ENCODE measurements at regions not wholly inside any gene's neighbourhood (a gene's known extent, or its start where the extent isn't known, plus 50 kb on each side); places are given as distances from the start of the nearest gene placed in this dataset.
"Not testable (repeated sequence)": the region's sequence is repeated elsewhere in the genome, so short reads cannot be mapped to it uniquely, and the experiment has no call there.

DNA sequence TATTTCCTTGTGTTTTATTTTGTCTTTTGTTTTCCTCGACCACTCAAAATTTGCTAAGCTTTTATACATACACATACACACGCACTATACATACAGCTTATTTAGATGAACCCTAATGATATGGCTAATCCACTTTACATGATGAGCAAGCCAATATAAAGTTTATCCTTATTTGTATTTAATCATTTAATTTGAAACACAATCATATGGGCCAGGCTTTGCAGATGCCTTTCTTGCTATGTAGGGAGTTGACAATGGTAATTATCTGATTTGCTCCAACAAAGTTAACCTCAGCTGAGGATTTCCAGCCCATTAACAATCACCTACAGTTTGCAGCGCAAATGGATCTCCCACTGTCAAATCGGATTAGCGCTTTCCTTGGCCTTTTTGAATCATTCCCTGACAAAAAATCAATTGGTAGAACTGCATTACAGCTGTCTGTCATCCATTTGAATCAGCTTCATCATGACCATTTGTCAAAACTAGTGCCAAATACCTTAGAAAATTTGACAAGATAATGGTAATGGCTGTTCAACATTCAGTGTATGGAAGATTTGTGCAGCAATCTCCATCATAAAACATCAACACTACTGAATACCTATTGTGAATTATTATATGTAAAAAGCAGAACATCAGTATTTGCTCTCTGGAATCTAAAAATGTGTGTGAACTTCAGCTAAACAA lies 352.6 kb downstream of the MRPL39 start:
- no peak for DNase-seq (ENCODE audit: low read depth in 4 of 4, low spot score in 1 of 4)

DNA sequence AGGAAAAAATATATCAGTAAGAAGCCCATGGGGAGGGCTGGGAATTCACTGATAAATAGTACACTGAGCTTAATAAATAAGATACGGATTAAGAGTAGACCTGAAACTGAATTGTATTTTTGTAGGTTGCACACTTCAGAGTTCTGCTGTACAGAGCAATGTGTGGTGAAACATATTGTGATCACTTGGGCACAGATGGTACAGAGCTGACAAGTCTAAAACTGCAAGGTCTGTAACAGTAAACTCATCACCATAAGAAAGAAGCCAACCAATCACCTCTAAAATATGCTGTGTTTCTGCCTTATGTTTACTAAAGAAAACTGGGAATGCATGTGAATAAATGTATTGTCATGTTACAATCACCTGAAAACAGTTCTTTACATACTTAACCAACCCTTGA lies 360.7 kb downstream of the MRPL39 start:
- DNase-seq (ENCODE audit: low read depth in 4 of 4, low spot score in 1 of 4) = no peak

DNA sequence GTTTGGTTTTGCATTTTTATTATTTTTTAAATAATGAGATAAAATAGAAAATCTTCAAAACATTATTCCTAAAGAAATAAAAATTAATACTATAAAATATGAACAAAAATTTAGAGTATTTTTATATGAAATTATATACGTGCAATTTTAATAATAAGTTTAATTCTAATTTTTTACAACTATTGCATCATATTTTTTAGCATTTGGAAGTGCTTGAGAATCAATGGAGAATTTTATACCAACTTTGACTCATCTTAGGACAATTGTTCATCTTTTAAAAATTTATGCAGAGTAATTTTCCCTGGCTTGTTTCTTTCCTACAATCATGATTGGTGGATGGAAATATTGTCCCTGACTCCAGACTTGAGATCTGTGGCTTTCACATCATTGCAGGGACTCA lies 362.5 kb downstream of the MRPL39 start:
- no peak for DNase-seq (ENCODE audit: low read depth in 4 of 4, low spot score in 1 of 4)

DNA sequence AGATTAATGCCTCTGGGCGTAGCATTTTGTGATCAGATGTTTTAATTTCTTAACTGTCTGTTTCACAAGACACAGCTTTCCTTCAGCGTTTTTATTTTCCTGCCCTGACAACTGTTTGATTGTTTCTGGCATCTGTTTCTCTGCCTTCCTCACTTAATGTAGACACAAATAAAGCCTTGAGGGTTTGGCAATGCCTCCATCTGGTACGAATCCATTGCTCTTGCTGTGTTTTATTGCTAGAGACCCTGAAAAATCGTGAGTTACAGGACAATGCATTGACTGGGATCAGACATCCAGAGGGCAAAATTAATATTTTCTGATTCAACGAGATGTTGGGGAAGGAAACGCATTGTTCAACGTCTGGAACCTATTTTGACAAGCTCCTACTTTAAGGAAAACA lies 363.5 kb downstream of the MRPL39 start:
- DNase-seq (ENCODE audit: low read depth in 4 of 4, low spot score in 1 of 4) = no peak

DNA sequence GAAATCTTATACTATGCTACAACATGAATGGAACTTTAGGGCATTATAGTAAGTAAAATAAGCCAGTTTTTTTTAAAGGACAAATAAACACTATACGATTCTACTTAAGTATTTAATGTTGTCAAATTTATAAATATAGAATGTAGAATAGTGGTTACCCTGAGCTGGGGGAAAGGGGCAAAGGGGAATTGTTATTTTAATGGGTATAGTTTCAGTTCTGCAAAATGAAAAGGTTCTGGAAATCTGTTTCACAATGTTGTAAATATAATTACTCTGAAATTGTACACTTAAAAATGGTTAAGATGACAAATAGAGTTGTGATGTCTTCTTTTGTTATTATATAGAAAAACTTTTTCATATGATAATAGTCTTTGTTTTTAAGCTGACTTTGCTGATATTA lies 366.3 kb downstream of the MRPL39 start:
- DNase-seq (ENCODE audit: low read depth in 4 of 4, low spot score in 1 of 4) = no peak

DNA sequence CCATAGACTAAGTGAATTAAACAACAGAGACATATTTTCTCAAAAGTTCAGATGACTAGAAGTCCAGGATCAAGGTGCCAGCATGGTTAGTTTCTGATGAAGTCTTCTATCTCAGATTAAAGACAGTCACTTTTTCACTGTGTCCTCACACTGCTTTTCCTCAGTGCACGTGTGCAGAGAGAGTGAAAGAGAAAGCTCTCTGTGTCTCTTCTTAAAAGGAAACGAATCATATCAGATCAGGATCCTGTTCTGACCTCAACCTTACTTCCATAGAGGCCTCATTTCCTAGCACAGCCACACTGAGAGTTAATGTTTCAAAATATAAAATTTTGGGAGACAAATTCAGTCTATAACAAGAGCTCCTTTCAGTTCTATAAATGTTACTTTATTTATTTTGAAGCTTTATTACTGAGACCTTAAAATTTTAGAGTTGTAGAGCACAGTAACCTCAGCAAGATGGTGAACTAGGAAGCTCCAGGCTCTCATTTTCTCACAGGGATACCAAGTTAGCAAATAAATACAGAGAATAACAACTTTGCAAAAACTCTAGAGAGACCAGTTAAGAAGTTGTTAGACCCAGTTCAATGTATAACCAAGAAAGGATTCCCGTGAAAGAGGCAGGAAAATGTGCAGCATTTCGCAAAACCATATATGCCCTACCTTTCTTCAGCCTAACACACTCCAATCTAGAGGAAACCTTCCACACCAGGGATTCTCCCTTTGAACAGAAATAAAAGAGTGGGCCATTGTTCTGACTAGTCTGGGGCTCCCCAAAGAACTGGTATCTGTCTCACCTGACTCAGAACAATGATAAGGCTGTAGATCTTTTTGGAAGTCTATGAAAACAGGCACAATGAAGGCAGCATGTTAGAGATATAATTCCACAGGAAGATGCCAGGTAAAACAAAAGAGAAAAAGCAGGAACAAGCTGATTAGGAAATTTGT lies 372.2 kb downstream of the MRPL39 start:
- no peak for DNase-seq (ENCODE audit: low read depth in 4 of 4, low spot score in 1 of 4)

DNA sequence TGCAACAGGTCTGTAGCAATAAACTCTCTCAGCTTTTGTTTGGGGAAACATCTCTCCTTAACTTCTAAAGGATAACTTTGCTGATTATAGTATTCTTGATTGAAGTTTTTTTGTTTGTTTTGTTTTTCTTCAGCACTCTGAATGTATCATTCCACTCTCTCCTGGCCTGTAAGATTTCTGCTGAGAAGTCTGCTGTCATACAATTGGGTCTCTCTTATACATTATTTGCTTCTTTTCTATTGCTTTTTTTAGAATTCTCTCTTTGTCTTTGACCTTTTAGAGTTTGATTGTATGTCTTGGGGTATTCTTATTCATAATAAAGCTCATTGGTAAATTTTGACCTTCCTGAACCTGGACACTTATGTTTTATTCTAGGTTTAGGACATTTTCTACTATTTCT lies 386.3 kb downstream of the MRPL39 start:
- no peak for DNase-seq (ENCODE audit: low read depth in 4 of 4, low spot score in 1 of 4)

DNA sequence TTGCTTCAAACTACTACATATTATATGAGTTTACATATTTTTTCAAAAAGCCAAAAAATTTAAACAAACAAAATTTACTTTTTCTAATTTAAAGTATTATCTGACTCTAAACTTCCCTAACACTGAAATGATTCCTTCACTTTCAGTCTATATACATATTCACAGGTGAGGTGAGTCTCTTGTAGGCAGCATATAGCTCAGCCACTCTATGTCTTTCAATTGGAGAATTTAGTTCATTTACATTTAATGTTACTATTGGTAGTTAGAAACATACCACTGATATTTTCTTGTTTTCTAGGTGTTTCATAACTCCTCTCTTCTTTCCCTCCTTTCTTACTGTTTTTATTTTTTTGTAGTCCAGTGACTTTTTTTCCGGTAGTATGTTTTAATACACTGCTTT lies 387.1 kb downstream of the MRPL39 start:
- no peak for DNase-seq (ENCODE audit: low read depth in 4 of 4, low spot score in 1 of 4)

DNA sequence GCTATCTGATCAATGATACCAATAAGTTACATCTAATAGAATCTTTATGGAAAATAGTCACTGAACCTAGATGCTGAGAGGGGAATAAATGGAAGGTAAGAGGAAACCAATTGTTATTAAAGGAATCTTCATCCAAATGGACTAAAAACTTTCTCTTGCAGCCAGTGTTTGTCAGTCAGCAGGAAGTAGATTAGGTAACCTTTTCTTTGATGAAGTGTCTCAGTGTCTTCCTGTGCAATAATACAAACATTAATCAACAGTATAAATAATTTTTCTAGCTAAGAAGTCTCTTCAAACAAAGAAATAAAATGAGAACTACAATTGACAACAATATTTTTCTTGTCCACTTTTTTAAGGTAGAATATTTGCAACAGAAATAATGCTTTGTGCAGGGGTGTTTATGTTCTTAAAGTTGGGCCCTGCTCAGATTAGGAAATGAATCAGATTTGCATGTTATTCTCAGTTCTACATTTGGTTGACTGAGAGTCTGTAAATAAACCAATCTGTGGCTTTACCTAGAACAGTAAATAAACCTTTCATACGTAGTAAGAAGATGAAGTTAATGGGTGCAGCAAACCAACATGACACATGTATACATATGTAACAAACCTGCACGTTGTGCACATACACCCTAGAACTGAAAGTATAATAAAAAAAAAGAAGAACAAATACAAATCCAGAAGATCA lies 391.4 kb downstream of the MRPL39 start:
- DNase-seq (ENCODE audit: low read depth in 4 of 4, low spot score in 1 of 4) = no peak

DNA sequence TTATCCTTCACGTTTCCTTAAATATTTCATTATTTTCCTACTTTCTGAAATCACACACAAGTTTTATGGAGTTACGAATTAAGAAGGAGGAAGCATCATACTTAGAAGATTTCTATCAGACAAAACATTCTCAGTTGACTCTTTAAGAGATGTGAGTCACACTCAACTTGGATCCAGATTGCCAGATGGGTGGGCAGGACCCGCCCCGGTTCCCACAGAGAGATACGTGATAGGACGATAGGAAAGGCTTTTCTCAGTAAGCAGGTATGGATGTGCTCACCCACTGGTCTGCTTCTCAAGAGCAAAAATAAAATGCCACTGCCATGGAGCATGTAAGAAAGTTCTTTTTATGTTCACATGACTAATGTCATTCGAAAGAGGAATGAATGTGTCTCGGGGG lies 392.6 kb downstream of the MRPL39 start:
- DNase-seq (ENCODE audit: low read depth in 4 of 4, low spot score in 1 of 4) = no peak

DNA sequence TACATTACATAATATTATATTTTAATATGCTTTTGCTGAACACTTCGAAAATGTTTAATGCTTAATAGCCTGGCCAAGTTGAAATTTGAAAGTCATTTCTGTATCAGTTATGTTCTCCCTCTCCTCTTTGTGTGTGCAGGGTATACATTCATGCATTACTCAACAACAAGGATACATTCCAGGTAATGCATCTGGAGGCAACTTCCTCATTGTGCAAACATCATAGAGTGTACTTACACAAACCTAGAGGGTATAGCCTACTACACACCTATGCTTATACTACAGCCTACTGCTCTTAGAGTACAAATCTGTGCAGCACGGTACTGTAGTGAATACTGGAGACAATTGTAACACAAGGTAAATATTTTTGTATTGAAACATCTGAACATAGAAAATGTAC lies 407.3 kb downstream of the MRPL39 start:
- no peak for DNase-seq (ENCODE audit: low read depth in 4 of 4, low spot score in 1 of 4)

DNA sequence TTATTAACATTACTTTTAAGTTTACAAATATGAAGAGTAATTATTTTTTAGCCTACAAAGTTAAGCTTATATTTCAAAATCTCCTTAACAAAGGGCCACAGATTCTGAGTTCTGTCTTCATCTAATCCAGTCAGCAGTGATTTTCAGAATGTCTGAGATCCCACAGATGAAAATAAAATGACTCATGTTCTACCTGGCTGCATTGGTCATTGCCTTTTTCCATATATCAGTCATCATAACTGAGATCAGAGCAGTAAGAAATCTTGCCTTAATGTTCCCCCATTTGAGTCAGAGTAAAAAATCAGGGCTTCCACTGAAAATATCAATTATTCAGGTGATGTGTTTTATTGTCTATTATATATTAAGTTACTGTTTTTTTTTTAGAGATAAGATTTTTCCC lies 416.1 kb downstream of the MRPL39 start:
- DNase-seq (ENCODE audit: low read depth in 4 of 4, low spot score in 1 of 4) = no peak

DNA sequence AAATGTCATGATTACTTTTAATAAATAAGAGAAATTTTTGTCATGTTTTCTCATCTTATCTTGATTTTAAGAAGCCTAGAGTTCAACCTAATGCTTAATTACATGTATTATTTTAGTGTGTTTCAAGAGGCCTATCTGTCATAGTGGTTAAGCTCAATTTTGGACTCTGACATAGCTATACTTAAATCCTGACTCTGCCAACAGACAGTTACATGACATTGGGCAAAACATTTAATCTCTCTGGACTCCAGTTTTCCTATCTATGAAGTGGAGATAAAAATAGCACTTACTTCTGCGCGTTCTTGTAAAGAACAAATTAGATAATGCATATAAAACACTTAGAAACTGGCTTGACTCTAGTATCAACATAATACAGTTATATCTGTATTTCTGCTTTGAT lies 417.8 kb downstream of the MRPL39 start:
- no peak for DNase-seq (ENCODE audit: low read depth in 4 of 4, low spot score in 1 of 4)

DNA sequence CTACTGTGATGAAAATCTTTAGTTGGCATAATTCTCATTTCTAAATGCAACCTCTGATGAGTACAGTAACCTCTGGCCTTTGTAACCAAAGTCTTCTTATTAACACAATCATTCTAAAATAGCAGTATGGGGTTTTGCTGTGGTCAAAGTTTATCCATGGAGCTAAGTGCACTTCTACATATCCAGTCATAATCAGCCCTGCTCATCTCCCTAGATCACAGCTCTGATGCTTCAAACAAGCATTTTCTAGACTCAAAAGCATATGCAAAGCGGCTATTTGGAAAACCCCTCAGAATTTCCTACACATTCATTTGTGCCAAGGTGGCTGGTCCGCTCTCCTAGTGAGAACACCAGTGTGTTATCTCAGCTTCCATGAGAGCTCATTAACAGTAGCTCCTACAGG lies 418.6 kb downstream of the MRPL39 start:
- DNase-seq (ENCODE audit: low read depth in 4 of 4, low spot score in 1 of 4) = no peak

DNA sequence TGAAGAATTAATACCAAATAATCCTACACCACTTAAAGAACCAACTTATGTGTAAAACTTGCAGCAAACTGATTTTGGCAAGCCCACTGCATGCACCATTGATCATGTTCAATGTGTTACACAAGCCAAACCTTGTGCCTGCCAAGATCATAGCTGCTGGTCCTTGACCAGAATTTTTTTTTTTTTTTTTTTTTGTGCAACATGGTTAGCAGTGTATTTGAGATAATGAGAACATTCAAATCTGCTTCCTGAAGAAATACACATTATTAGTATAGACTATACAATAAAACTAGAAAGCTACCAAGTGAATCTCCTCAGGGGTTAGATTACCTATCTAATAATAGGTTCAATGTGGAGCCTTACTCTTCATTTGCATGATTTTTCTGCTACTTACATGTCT lies 421.0 kb downstream of the MRPL39 start:
- DNase-seq (ENCODE audit: low read depth in 4 of 4, low spot score in 1 of 4) = no peak

DNA sequence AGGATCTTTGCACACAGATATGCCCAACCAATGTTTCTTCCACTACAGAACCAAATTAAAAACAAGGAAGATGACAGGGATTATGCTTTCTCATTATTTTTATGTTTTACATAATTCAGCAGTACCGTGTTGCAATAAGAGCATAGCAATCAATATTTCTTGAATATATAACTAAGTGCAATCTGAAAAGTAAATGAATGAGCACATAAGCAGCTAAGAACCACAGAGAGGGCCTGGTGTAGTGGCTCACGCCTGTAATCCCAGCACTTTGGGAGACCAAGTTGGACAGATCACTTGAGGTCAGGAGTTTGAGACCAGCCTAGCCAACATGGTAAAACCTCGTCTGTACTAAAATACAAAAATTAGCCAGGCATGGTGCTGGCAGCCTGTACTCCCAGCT lies 423.7 kb downstream of the MRPL39 start:
- no peak for DNase-seq (ENCODE audit: low read depth in 4 of 4, low spot score in 1 of 4)

DNA sequence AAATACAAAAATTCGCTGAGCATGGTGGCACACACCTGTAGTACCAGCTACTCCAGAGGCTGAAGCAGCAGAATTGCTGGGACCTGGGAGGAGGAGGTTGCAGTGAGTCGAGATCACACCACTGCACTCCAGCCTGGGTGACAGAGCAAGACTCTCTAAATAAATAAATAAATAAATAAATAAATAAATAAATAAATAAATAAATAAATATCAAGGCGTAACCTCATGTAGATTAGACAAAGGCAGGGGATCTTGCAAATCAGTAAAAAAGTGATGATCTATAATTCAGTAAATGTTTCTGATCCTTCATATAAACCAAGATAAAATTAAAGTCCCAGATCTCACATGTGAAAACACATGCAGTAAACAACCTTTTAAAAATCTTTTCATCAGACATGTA lies 425.6 kb downstream of the MRPL39 start:
- not testable (repeated sequence) for DNase-seq (ENCODE audit: low read depth in 4 of 4, low spot score in 1 of 4)

DNA sequence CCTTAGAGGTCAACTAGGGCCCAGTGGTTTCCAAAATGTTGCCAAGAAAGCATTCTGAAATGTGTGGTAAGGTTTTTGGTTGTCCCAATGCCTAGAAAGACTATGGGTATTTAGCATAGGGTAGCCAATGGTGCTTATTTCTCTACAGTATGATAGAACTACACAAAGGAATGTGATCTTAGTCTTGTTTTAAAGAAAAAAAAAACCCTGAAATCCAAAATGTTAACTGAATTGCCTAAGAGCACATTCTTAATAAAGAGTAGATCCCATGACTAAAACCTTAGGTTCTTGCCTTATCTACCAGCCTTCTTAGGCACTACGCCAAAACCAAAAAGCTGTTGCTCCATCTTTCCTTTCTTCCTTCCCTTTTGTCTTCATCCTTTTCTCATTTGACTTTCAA lies 428.2 kb downstream of the MRPL39 start:
- DNase-seq (ENCODE audit: low read depth in 4 of 4, low spot score in 1 of 4) = no peak

DNA sequence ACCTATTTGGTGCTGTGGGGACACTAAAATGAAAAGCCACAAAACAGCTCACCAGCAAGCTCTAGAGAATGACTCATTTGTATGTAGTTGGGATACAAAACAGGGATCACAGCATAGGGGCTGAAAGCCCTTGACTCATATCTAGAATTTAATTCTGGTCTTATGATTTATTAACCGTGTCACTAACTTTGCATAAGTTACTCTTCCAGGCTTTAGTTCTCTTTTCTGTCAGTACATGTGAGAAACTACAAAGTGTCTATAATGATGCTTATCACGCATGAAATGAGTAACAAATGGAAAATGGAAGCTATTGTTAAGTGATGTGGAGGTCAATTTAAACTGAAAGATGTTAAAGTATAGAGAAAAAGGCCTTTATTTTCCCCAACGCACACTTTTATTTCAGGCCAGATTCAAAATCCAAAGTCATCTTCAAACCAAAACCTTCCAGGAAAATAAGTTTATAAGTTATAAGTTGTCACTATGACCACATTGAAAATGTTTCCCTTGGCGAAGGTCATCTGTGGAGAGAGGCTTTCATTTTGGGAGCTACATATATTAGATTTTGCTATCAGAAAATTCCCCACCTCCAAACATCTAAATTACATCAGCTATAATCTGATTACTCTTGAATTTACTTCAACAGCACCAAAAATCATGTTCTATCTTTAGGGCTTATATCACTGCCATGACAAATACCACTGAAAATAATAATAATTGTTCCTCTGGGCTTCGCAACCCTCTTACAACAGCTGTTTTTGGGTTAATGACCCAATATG lies 430.5 kb downstream of the MRPL39 start:
- DNase-seq (ENCODE audit: low read depth in 4 of 4, low spot score in 1 of 4) = no peak

DNA sequence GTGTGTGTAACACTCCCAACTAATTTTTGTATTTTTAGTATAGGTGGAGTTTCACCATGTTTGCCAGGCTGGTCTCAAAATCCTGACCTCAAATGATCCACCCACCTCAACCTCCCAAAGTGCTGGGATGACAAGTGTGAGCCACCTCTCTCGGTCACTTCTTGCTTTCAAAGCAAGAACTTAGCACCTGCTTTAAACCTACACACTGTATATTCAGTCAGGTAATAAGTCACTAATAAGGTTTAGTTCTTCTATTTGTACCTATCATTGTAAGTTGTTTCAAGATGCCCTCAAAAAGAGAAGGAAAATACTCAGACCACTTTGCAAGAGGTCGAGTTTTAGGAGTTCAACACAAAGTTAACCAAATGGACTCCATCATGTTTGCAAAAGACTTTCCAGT lies 431.3 kb downstream of the MRPL39 start:
- DNase-seq (ENCODE audit: low read depth in 4 of 4, low spot score in 1 of 4) = no peak

DNA sequence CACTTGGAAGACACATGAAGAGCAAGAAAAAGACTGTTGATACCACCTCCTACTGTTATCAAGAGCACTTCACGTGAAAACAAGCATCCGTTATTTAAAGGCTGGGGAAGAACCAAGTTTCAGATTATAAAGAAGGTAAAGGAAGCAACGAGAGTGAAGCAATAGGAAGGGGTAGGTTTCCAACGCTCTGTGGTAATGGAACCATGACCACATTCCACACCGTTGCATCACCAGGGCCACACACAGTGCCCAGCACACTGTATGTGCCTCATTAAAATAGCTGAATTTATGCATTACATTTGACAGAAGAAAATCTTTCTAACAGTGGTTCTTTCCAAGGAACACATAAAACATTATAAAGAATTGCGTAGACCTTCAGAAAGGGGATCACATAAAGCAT lies 435.8 kb downstream of the MRPL39 start:
- no peak for DNase-seq (ENCODE audit: low read depth in 4 of 4, low spot score in 1 of 4)
